Heart left ventricle (tissue), 16 donors: ENCODE measurements at regions not wholly inside any gene's neighbourhood (a gene's known extent, or its start where the extent isn't known, plus 50 kb on each side); places are given as distances from the start of the nearest gene placed in this dataset.

Experiments
- ATAC-seq, 4 donors: fragments of 200-7000 bp; cut with Tn5 transposase; one replicate each; pipeline ENCODE4 v1.9.1; 2020 to 2022; ENCODE audit warnings: moderate library complexity in 4 of 4, mild to moderate bottlenecking in 3 of 4, moderate number of reproducible peaks in 1 of 4
- DNase-seq, 5 donors: peaks; one replicate each; pipeline ENCODE4 v3.0.0-alpha.2; 2020
- H3K27ac ChIP-seq, 12 donors: fragments of 200-600 bp; sonication (generic) in 4 of 12; one replicate each; pipeline versions ENCODE4 v1.5.0 to v1.8.0; 2016 to 2022; ENCODE audit warnings: mild to moderate bottlenecking in 2 of 12
- H3K27me3 ChIP-seq, 9 donors: fragments of 200-600 bp; sonication (generic) in 2 of 9; one replicate each; pipeline versions ENCODE4 v1.5.1 to v1.8.0; 2016 to 2022; ENCODE audit warnings: mild to moderate bottlenecking in 3 of 9
- H3K36me3 ChIP-seq, 9 donors: fragments of 200-600 bp; sonication (generic) in 2 of 9; one replicate each; pipeline versions ENCODE4 v1.5.0 to v1.8.0; 2018 to 2022; ENCODE audit warnings: mild to moderate bottlenecking in 2 of 9
- H3K4me1 ChIP-seq, 12 donors: fragments of 200-600 bp; sonication (generic) in 4 of 12; one replicate each; pipeline versions ENCODE4 v1.5.0 to v1.8.0; 2016 to 2022; ENCODE audit warnings: mild to moderate bottlenecking in 3 of 12
- H3K4me3 ChIP-seq, 12 donors: fragments of 200-600 bp; sonication (generic) in 4 of 12; one replicate each; pipeline versions ENCODE4 v1.5.0 to v1.8.0; 2017 to 2022; ENCODE audit warnings: mild to moderate bottlenecking in 9 of 12, moderate library complexity in 4 of 12
- H3K9me3 ChIP-seq, 12 donors: fragments of 200-600 bp; sonication (generic) in 4 of 12; one replicate each; pipeline versions ENCODE4 v1.5.0 to v1.8.0; 2016 to 2022; ENCODE audit warnings: mild to moderate bottlenecking in 1 of 12
- POLR2A ChIP-seq, 2 donors: fragments of 450-650 bp; IDR thresholded peaks; one replicate each; pipeline ENCODE4 v1.6.1; 2017; ENCODE audit warnings: antibody characterized with exemption in 2 of 2, mild to moderate bottlenecking in 2 of 2, moderate library complexity in 2 of 2
- WGBS, 4 donors: extraction: QIAGEN DNeasy Blood & Tissue Kit in 2 of 4; methylation state at CpG; one replicate each; pipeline versions ENCODE4 v1.1.5 to v1.1.7; 2013 to 2018; 5-methylcytosine and 5-hydroxymethylcytosine counted together
- intact Hi-C, 10 donors: fragments of 100-400 bp; cut with DNase I; formaldehyde crosslinking; loops; one replicate each; pipeline versions ENCODE4 v1.11.1 to v1.14.2; 2022
- TF ChIP-seq, protein P1 (sequence below), 12 donors: fragments of 200-600 bp; sonication (generic) in 4 of 12; IDR thresholded peaks; one replicate each; pipeline versions ENCODE4 v1.5.0 to v1.8.0; 2018 to 2022; ENCODE audit warnings: antibody characterized with exemption in 12 of 12, mild to moderate bottlenecking in 5 of 12
- donor health status: ischemic (EF 13 %, LVEDD 7.1; RV severe dilation, severe dysfunction).
- donor health status: healthy with polysubstance abuse.
- donor health status: DM: no; HTN: yes; CAD: no.
- donor health status: DM: no; HTN: no; CAD: no.
- donor health status: ischemic (EF 25% LVEDD 6.9; RV normal size, moderate dysfunction).
- donor health status: ischemic (EF 25% LVEDD 5.7; RV mildly dilated, moderate dysfunction).
- donor health status: healthy.
- donor health status: DM: yes; HTN: yes; CAD: no.
- donor health status: ischemic (EF 35%, LVEDD 5.7; RV mildly dilated, moderate dysfunction).
- donor health status: nonischemic (EF 11% LVEDD 7.7; RV severe dilation, severe dysfunction).
- donor health status: DM: yes; HTN: yes; CAD: no.
- donor health status: PGD.
- donor health status: ischemic (EF 29% LVEDD 5.4; RV normal size, mild dysfunction).
- donor health status: nonischemic (EF 23%, LVEDD 6.1; RV moderate dilation, normal function).

DNA sequence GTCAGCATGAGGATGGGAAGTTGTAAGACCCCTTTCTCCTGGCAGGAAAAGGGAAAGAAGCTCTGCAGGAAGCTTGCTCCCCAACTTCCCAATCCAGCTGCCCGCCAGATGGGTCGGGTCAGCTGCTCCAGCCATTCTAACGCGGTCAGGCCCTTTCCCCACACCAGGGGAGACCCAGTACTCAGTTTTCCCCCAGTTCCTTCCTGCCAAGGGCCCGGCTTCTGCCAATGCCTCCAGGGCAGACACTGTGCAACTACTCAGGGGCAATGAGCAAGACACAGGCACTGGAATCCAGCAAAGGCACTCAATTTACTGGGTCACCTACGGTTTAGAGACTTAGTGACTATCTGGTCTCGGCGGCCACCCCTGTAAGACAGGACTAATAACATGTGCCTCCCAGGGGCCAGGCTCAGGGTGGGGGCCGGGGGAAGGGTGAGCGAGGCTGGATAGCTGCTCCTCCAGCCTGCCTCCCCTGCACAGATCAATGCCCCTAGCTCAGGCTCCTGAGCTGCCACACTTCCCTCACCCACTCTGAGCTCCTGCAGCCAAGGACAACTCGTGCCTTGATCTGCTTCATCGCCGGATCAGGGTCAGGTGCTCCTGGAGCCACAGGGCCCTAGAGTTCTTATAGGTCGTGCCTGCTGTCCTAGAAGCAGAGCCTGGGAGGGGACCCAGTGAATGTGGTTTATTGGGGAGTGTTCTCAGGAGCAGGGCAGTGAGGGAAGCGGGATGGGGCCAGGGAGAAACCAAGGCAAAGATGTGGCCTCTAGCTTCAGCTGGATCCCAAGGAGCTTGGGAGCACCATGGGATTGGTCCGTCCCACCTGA is 171.1 kb downstream of the ZFP36L2 start:
- WGBS, 4 donors = 84 to 93% (median 90%) methylated on average over 13 to 16 of the region's 16 CpGs
- no peaks in the 10 kb centered on the region for H3K36me3 ChIP-seq
- ATAC-seq (no peak), DNase-seq (no peak)
- H3K4me1 ChIP-seq = peaks cover 0 to 57% (median 32%) of the 10 kb centered on the region in 12 donors
- no peak overlapping the region for H3K27ac ChIP-seq
- no peak for TF ChIP-seq POLR2A (IDR thresholded peaks at IDR 0.05)
- TF ChIP-seq, protein P1, sequence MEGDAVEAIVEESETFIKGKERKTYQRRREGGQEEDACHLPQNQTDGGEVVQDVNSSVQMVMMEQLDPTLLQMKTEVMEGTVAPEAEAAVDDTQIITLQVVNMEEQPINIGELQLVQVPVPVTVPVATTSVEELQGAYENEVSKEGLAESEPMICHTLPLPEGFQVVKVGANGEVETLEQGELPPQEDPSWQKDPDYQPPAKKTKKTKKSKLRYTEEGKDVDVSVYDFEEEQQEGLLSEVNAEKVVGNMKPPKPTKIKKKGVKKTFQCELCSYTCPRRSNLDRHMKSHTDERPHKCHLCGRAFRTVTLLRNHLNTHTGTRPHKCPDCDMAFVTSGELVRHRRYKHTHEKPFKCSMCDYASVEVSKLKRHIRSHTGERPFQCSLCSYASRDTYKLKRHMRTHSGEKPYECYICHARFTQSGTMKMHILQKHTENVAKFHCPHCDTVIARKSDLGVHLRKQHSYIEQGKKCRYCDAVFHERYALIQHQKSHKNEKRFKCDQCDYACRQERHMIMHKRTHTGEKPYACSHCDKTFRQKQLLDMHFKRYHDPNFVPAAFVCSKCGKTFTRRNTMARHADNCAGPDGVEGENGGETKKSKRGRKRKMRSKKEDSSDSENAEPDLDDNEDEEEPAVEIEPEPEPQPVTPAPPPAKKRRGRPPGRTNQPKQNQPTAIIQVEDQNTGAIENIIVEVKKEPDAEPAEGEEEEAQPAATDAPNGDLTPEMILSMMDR (IDR thresholded peaks at IDR 0.05) = no peak
- intact Hi-C loops = no loop called here
- no peaks in the 10 kb centered on the region for H3K9me3 ChIP-seq
- no peak overlapping the region for H3K4me3 ChIP-seq
- H3K27me3 ChIP-seq = no peaks in the 10 kb centered on the region

DNA sequence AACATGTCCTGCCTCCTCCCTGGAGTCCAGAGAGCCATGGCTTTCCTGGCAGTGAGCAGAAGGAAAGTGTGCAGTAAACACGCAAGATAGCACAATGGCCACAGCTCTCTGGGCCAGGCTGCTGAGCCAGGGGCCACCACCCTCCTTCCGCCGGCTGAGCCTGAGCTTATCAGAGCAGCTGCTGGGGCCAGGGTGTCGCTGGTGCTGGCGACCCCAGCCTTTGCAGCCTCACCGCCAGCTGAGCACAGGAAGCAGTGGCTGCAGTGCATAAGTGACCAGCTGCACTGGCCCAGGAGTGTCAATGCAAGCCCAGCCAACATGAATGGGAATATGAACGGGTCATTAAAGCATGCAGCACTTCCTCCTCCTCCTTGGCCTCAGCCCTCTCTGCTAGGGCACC is 172.0 kb downstream of the ZFP36L2 start:
- no peak overlapping the region for H3K4me3 ChIP-seq
- H3K27me3 ChIP-seq = no peaks in the 10 kb centered on the region
- peak in 1 of 5 donors; percentile 56 for DNase-seq
- no peaks in the 10 kb centered on the region for H3K9me3 ChIP-seq
- intact Hi-C loops = no loop called here
- peaks cover 0 to 52% (median 27%) of the 10 kb centered on the region in 12 donors for H3K4me1 ChIP-seq
- H3K27ac ChIP-seq = no peak overlapping the region
- ATAC-seq = peak in 1 of 4 donors; percentile 33
- no peaks in the 10 kb centered on the region for H3K36me3 ChIP-seq
- WGBS, 4 donors = 36 to 63% (median 45%) methylated on average over 1 to 7 of the region's 7 CpGs
- TF ChIP-seq POLR2A (IDR thresholded peaks at IDR 0.05) = no peak
- TF ChIP-seq, protein P1 (IDR thresholded peaks at IDR 0.05) = no peak

DNA sequence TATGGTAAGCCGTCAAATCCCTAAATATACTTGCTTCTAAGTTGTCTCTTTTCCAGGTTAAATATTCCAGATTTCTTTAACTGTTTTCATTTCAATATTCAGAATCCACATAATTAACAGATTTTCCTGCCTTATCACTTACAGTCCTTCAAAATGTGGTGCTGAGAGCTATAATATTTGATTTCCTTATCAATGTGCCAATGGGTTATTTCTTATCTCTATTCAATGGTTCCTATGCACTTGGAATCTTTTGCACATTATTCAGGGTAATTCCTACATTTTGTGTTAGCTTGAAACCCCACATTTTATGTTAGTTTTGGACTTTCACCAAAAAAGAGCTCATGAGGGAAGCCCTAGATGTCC is 173.5 kb downstream of the ZFP36L2 start:
- H3K4me3 ChIP-seq = no peak overlapping the region
- TF ChIP-seq, protein P1 (IDR thresholded peaks at IDR 0.05) = no peak
- TF ChIP-seq POLR2A (IDR thresholded peaks at IDR 0.05) = no peak
- no peaks in the 10 kb centered on the region for H3K9me3 ChIP-seq
- H3K36me3 ChIP-seq = no peaks in the 10 kb centered on the region
- 98 to 100% (median 99%) methylated on average over 1 of the region's 1 CpG for WGBS, 4 donors
- ATAC-seq (no peak), DNase-seq (no peak)
- intact Hi-C loops = no loop called here
- H3K27me3 ChIP-seq = no peaks in the 10 kb centered on the region
- H3K27ac ChIP-seq = no peak overlapping the region
- peaks cover 0 to 41% (median 19%) of the 10 kb centered on the region in 12 donors for H3K4me1 ChIP-seq

DNA sequence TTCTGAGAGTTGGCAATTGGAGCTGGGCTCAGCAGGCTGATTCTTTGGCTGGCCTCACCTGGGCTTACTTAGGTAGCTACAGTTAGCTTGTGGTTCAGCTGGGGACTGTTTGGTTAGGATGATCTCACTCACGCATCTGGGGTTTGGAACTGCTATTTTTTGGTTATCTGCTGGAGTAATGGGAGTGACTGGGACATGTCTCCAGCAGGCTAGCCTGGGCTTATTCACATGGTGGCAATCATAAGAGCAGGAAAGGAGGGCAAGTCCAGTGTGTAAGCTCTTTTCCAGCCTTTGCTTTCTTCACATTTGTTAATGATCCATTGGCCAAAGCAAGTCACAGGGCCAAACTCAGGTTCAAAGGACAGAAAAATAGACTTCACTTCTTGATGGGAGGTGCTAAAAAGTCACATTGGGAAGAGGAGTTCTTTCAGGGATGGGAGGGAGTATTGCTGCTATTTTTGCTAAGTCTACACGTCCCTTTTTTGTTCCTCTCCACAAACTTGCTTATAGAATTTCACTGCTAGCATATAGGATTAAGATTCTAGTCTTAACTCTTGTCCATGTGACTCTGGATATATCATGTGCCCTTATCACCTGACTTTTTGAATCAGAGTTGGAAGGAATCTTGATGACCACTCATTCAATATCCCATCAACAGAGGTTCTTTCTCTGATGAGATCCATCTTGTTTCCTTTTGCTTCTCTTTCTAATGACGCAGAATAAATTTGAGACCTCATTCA is 174.0 kb downstream of the ZFP36L2 start:
- no peaks in the 10 kb centered on the region for H3K36me3 ChIP-seq
- H3K4me3 ChIP-seq = no peak overlapping the region
- H3K9me3 ChIP-seq = no peaks in the 10 kb centered on the region
- TF ChIP-seq POLR2A (IDR thresholded peaks at IDR 0.05) = no peak
- TF ChIP-seq, protein P1 (IDR thresholded peaks at IDR 0.05) = no peak
- DNase-seq (peak in 1 of 5 donors; percentile 20), ATAC-seq (no peak)
- H3K27ac ChIP-seq = peak overlapping the region in 1 of 12 donors; percentile 42
- intact Hi-C loops = no loop called here
- 84 to 92% (median 91%) methylated on average over 3 of the region's 3 CpGs for WGBS, 4 donors
- peaks cover 0 to 43% (median 19%) of the 10 kb centered on the region in 12 donors for H3K4me1 ChIP-seq
- H3K27me3 ChIP-seq = no peaks in the 10 kb centered on the region
